ENCODE measurements at regions not wholly inside any gene's neighbourhood (a gene's known extent, or its start where the extent isn't known, plus 50 kb on each side); places are given as distances from the start of the nearest gene placed in this dataset.

DNA sequence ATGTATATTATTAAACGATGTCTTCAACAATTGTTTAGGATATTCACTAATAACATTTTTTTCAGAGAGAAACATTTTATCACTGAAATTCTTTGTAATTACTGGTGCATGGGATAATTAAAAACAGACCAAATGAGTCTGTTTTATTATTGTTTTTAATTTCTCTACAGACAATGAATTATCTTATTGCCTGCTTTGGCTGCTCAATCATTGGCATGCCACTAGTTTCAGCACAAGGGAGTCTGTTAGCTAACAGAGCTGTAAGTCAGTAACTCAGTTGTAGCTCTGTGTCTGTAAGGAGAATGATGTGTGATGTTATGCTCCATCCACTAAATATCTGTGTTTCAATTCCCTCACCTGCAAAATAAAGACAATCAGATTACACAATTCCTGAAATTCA lies 443.9 kb downstream of the PRR16 start:
- H3K4me3 ChIP-seq (ENCODE audit: low read depth, low read length), result no peak overlapping the region
- TF ChIP-seq, protein P1, sequence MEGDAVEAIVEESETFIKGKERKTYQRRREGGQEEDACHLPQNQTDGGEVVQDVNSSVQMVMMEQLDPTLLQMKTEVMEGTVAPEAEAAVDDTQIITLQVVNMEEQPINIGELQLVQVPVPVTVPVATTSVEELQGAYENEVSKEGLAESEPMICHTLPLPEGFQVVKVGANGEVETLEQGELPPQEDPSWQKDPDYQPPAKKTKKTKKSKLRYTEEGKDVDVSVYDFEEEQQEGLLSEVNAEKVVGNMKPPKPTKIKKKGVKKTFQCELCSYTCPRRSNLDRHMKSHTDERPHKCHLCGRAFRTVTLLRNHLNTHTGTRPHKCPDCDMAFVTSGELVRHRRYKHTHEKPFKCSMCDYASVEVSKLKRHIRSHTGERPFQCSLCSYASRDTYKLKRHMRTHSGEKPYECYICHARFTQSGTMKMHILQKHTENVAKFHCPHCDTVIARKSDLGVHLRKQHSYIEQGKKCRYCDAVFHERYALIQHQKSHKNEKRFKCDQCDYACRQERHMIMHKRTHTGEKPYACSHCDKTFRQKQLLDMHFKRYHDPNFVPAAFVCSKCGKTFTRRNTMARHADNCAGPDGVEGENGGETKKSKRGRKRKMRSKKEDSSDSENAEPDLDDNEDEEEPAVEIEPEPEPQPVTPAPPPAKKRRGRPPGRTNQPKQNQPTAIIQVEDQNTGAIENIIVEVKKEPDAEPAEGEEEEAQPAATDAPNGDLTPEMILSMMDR (conservative IDR thresholded peaks at IDR 0.05; ENCODE audit: low read depth, low read length), result no peak
- no peak for DNase-seq (ENCODE audit: low read depth)

DNA sequence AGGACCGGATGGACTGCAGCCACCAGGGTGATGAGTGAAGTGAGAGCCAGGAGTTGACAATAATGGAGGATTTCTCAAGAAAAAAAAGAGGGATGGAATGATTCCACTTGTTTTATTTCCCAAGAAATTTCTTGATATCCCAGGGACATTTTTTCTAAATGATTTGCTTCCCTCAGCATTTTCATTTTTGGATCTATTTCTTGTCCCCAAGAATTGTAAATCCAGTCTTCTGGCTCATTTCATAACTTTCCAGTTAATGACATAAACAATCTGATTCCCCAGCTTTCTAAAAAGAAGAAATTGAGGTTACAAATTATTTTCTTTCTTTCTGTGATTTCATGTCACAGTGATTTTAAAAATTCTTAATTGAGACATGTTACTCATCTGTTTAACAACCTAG lies 446.5 kb downstream of the PRR16 start:
- no peak for DNase-seq (ENCODE audit: low read depth)
- TF ChIP-seq, protein P1 (conservative IDR thresholded peaks at IDR 0.05; ENCODE audit: low read depth, low read length), result no peak
- H3K4me3 ChIP-seq (ENCODE audit: low read depth, low read length), result no peak overlapping the region

GRCh38 chr5:120913396-120913795 lies 449.3 kb downstream of the PRR16 start:
- TF ChIP-seq, protein P1 (conservative IDR thresholded peaks at IDR 0.05; ENCODE audit: low read depth, low read length), result no peak
- no peak for DNase-seq (ENCODE audit: low read depth)
- no peak overlapping the region for H3K4me3 ChIP-seq (ENCODE audit: low read depth, low read length)

DNA sequence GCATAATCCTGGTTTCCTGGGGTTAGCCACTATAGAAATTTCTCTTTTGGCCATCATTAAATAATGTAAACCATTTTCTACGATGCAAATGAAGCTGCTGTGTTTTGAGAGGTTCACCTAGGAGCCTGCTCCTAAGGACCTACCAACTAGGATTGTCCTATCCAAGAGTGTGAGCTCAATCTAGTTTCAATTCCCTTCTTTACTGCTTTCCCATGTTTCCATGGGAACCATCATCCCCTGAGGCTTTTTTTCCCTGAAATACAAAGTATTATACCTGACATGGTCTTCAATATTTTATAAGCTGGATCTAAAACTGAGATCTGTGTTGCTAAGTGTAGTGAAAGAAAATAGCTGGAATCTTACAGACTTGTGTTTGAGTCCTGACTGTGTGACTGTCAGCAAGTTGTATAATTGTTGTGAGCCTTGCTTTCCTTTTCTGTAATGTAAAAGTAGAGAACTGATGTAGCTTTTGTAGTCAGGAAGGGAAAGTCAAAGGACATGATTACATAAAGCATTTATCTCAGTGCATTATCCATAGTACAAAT lies 453.2 kb downstream of the PRR16 start:
- no peak overlapping the region for H3K4me3 ChIP-seq (ENCODE audit: low read depth, low read length)
- no peak for DNase-seq (ENCODE audit: low read depth)
- TF ChIP-seq, protein P1 (conservative IDR thresholded peaks at IDR 0.05; ENCODE audit: low read depth, low read length), result no peak

- H3K4me3 ChIP-seq (ENCODE audit: low read depth, low read length), result no peak overlapping the region
- TF ChIP-seq, protein P1 (conservative IDR thresholded peaks at IDR 0.05; ENCODE audit: low read depth, low read length), result no peak
- DNase-seq (ENCODE audit: low read depth), result peak; percentile 20
Observed at GRCh38 chr5:120919017-120919416, 454.9 kb downstream of the PRR16 start.

DNA sequence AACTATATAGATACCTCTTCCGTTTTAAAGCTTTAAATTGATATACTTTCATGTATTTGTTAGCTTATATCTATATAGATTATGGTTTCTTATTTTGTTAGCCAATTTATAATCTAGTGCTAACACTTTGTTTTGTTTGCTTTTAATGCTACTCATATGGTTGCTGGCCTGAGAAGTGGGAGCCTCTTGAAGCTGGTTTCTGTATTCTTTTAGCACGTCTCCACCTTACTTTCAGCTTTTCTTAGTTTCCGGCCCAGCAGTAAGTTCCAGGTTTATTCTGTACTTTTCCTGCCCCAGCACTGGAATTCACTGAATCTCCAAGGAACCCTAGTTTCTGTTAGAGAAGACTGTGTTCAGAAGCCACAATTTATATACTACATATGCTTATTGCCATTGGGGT lies 458.9 kb downstream of the PRR16 start:
- no peak for DNase-seq (ENCODE audit: low read depth)
- no peak overlapping the region for H3K4me3 ChIP-seq (ENCODE audit: low read depth, low read length)
- TF ChIP-seq, protein P1 (conservative IDR thresholded peaks at IDR 0.05; ENCODE audit: low read depth, low read length), result no peak

- DNase-seq (ENCODE audit: low read depth), result no peak
- TF ChIP-seq, protein P1 (conservative IDR thresholded peaks at IDR 0.05; ENCODE audit: low read depth, low read length), result no peak
- no peak overlapping the region for H3K4me3 ChIP-seq (ENCODE audit: low read depth, low read length)
Observed at GRCh38 chr5:120926471-120926870, 462.4 kb downstream of the PRR16 start.

Data from choroid plexus epithelial cell (primary cell).